ENCODE measurements at regions not wholly inside any gene's neighbourhood (a gene's known extent, or its start where the extent isn't known, plus 50 kb on each side); places are given as distances from the start of the nearest gene placed in this dataset.

GRCh38 chr4:125125276-125125675 is 189.5 kb upstream of the FAT4 start:
- no peak for TF ChIP-seq CTCF (IDR thresholded peaks at IDR 0.05; ENCODE audit: low read depth, low read length)
- ChIA-PET CTCF (no interaction called here), POLR2A (no interaction called here)
- Histone ChIP-seq H3K27ac (ENCODE audit: low read depth, low read length) (no peak overlapping the region), H3K27me3 (ENCODE audit: control insufficient read depth, insufficient read depth, low read length) (no peaks in the 10 kb centered on the region), H3K9me3 (ENCODE audit: control insufficient read depth, insufficient read depth, low read length) (no peaks in the 10 kb centered on the region), H3K4me3 (ENCODE audit: low read depth, low read length) (no peak overlapping the region)
- no peak for DNase-seq (ENCODE audit: low read depth, low spot score)

- no peak for DNase-seq (ENCODE audit: low read depth, low spot score)
- no peak overlapping the region for H3K27ac ChIP-seq (ENCODE audit: low read depth, low read length)
- H3K27me3 ChIP-seq (ENCODE audit: control insufficient read depth, insufficient read depth, low read length), result no peaks in the 10 kb centered on the region
- TF ChIP-seq CTCF (IDR thresholded peaks at IDR 0.05; ENCODE audit: low read depth, low read length), result no peak
- CTCF ChIA-PET, result no interaction called here
- H3K9me3 ChIP-seq (ENCODE audit: control insufficient read depth, insufficient read depth, low read length), result no peaks in the 10 kb centered on the region
- POLR2A ChIA-PET, result no interaction called here
- H3K4me3 ChIP-seq (ENCODE audit: low read depth, low read length), result no peak overlapping the region
Observed at GRCh38 chr4:125123570-125124109, 191.1 kb upstream of the FAT4 start.

- no peak for DNase-seq (ENCODE audit: low read depth, low spot score)
- Histone ChIP-seq H3K4me3 (ENCODE audit: low read depth, low read length) (no peak overlapping the region), H3K9me3 (ENCODE audit: control insufficient read depth, insufficient read depth, low read length) (no peaks in the 10 kb centered on the region), H3K27ac (ENCODE audit: low read depth, low read length) (no peak overlapping the region), H3K27me3 (ENCODE audit: control insufficient read depth, insufficient read depth, low read length) (no peaks in the 10 kb centered on the region)
- CTCF ChIA-PET, result no interaction called here
- POLR2A ChIA-PET, result no interaction called here
- TF ChIP-seq CTCF (IDR thresholded peaks at IDR 0.05; ENCODE audit: low read depth, low read length), result no peak
Observed at GRCh38 chr4:125121581-125121980, 193.2 kb upstream of the FAT4 start.

GRCh38 chr4:125116431-125116830 is 198.3 kb upstream of the FAT4 start:
- no peak for TF ChIP-seq CTCF (IDR thresholded peaks at IDR 0.05; ENCODE audit: low read depth, low read length)
- no peak for DNase-seq (ENCODE audit: low read depth, low spot score)
- POLR2A ChIA-PET, result no interaction called here
- no peaks in the 10 kb centered on the region for H3K9me3 ChIP-seq (ENCODE audit: control insufficient read depth, insufficient read depth, low read length)
- no peaks in the 10 kb centered on the region for H3K27me3 ChIP-seq (ENCODE audit: control insufficient read depth, insufficient read depth, low read length)
- no peak overlapping the region for H3K4me3 ChIP-seq (ENCODE audit: low read depth, low read length)
- CTCF ChIA-PET, result no interaction called here
- H3K27ac ChIP-seq (ENCODE audit: low read depth, low read length), result no peak overlapping the region

GRCh38 chr4:125115941-125116340 is 198.8 kb upstream of the FAT4 start:
- Histone ChIP-seq H3K4me3 (ENCODE audit: low read depth, low read length) (no peak overlapping the region), H3K27ac (ENCODE audit: low read depth, low read length) (no peak overlapping the region), H3K9me3 (ENCODE audit: control insufficient read depth, insufficient read depth, low read length) (no peaks in the 10 kb centered on the region), H3K27me3 (ENCODE audit: control insufficient read depth, insufficient read depth, low read length) (no peaks in the 10 kb centered on the region)
- no peak for TF ChIP-seq CTCF (IDR thresholded peaks at IDR 0.05; ENCODE audit: low read depth, low read length)
- DNase-seq (ENCODE audit: low read depth, low spot score), result peak; percentile 73
- ChIA-PET CTCF (no interaction called here), POLR2A (no interaction called here)
